ENCODE measurements at regions not wholly inside any gene's neighbourhood (a gene's known extent, or its start where the extent isn't known, plus 50 kb on each side); places are given as distances from the start of the nearest gene placed in this dataset.

DNA sequence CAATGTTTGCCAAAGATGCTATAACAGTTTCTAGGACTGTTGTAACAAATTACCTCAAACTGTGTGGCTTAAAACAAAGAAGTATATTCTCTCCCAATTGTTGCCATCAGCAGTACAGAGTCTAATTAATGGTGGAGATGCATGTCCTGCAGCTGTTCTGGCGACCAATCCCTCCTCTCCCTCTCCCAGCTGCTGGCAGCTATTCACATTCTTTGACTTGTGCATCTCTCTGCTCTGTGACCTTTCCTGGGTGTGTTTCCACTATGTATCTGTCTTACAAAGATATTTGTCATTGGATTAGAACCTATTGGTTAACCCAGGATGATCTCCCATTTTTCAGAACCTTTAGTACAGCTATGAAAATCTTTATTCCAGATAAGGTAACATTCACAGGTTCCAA lies 561.7 kb upstream of the POM121L12 start (continued):
- TF ChIP-seq ZBTB8A (tag by site-specific recombination; IDR thresholded peaks at IDR 0.05) (no peak), ZNF112 (tag by site-specific recombination; IDR thresholded peaks at IDR 0.05) (no peak), BCL11A (tag by site-specific recombination; IDR thresholded peaks at IDR 0.05; ENCODE audit: low read depth) (no peak)

DNA sequence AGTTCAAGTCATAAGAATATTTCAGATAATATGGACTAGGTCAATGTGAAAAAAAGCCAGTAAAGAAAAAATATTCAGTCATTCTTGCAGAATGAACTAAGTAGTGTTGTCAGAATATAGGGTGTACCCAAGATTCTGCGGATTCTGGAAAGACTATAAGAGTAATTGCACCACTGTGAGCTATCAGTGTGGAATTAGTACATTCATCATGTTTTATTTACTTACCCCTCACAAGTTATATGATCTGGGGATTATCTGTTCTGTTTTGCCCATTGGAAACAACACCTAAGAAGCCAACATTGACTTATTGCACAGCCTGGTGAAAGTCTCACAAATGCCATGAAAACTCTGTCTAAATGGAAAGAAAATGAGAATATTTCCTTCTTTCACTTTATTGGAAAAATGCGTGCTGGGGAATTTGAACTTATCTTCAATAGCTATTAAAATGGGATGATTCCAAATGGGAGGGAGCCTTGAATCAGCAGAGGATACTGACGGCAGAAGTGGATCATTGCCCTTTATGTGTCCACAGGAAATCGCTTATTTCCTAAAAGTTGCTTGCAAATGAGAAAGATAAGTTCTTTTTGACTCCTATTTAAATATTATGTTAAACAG lies 563.3 kb upstream of the POM121L12 start:
- CTCF ChIA-PET = no interaction called here
- Histone ChIP-seq H3K27ac (ENCODE audit: extremely low read depth, low read depth, low read length) (no peak overlapping the region), H3K4me1 (ENCODE audit: control insufficient read depth, insufficient read depth, low read length) (no peaks in the 10 kb centered on the region), H3K9me3 (ENCODE audit: control insufficient read depth, insufficient read depth, low read depth, low read length) (no peaks in the 10 kb centered on the region), H3K36me3 (ENCODE audit: control insufficient read depth in 2 of 2, insufficient read depth in 1 of 2, low read length in 2 of 2) (no peaks in the 10 kb centered on the region), H3K4me3 (ENCODE audit: low read depth, low read length) (no peak overlapping the region)
- POLR2A ChIA-PET = no interaction called here
- TF ChIP-seq ZNF677 (tag by site-specific recombination; IDR thresholded peaks at IDR 0.05) (no peak), SCRT1 (tag by site-specific recombination; IDR thresholded peaks at IDR 0.05; ENCODE audit: borderline replicate concordance) (no peak), KLF1 (tag by site-specific recombination; IDR thresholded peaks at IDR 0.05) (no peak), BCL11A (tag by site-specific recombination; IDR thresholded peaks at IDR 0.05; ENCODE audit: low read depth) (no peak), ZNF341 (tag by site-specific recombination; IDR thresholded peaks at IDR 0.05; ENCODE audit: low read depth) (no peak), KLF8 (tag by site-specific recombination; IDR thresholded peaks at IDR 0.05) (no peak)
- TF ChIP-seq, protein P1, sequence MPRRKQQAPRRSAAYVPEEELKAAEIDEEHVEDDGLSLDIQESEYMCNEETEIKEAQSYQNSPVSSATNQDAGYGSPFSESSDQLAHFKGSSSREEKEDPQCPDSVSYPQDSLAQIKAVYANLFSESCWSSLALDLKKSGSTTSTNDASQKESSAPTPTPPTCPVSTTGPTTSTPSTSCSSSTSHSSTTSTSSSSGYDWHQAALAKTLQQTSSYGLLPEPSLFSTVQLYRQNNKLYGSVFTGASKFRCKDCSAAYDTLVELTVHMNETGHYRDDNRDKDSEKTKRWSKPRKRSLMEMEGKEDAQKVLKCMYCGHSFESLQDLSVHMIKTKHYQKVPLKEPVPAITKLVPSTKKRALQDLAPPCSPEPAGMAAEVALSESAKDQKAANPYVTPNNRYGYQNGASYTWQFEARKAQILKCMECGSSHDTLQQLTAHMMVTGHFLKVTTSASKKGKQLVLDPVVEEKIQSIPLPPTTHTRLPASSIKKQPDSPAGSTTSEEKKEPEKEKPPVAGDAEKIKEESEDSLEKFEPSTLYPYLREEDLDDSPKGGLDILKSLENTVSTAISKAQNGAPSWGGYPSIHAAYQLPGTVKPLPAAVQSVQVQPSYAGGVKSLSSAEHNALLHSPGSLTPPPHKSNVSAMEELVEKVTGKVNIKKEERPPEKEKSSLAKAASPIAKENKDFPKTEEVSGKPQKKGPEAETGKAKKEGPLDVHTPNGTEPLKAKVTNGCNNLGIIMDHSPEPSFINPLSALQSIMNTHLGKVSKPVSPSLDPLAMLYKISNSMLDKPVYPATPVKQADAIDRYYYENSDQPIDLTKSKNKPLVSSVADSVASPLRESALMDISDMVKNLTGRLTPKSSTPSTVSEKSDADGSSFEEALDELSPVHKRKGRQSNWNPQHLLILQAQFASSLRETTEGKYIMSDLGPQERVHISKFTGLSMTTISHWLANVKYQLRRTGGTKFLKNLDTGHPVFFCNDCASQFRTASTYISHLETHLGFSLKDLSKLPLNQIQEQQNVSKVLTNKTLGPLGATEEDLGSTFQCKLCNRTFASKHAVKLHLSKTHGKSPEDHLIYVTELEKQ (tag by site-specific recombination; IDR thresholded peaks at IDR 0.05; ENCODE audit: borderline replicate concordance) = no peak
- TF ChIP-seq, protein P2, sequence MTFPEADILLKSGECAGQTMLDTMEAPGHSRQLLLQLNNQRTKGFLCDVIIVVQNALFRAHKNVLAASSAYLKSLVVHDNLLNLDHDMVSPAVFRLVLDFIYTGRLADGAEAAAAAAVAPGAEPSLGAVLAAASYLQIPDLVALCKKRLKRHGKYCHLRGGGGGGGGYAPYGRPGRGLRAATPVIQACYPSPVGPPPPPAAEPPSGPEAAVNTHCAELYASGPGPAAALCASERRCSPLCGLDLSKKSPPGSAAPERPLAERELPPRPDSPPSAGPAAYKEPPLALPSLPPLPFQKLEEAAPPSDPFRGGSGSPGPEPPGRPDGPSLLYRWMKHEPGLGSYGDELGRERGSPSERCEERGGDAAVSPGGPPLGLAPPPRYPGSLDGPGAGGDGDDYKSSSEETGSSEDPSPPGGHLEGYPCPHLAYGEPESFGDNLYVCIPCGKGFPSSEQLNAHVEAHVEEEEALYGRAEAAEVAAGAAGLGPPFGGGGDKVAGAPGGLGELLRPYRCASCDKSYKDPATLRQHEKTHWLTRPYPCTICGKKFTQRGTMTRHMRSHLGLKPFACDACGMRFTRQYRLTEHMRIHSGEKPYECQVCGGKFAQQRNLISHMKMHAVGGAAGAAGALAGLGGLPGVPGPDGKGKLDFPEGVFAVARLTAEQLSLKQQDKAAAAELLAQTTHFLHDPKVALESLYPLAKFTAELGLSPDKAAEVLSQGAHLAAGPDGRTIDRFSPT (tag by site-specific recombination; IDR thresholded peaks at IDR 0.05) = no peak

DNA sequence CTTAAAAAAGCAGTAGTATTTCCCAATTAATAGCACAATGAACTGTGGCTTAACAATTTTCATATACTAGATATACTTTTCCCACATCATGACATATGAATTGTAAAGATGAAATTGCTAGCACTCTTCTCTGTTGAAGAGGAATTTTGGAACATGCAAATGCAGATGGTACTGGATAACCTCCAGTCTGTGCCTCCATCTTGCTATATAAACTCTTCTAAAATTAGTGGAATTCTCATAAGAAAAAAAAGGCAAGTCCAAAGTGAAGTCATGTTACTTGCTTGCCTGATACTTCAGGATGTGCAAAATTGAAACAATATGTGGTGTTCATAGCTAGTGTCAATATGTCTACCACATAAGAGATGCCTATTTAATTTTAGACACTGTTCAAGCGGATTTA lies 570.2 kb upstream of the POM121L12 start:
- no peak overlapping the region for H3K4me3 ChIP-seq (ENCODE audit: low read depth, low read length)
- H3K9me3 ChIP-seq (ENCODE audit: control insufficient read depth, insufficient read depth, low read depth, low read length) = no peaks in the 10 kb centered on the region
- H3K36me3 ChIP-seq (ENCODE audit: control insufficient read depth in 2 of 2, insufficient read depth in 1 of 2, low read length in 2 of 2) = no peaks in the 10 kb centered on the region
- H3K27ac ChIP-seq (ENCODE audit: extremely low read depth, low read depth, low read length) = no peak overlapping the region
- CTCF ChIA-PET = interaction anchor here (1.7 kb wide), 1 partner anchor 20 kb away, joined by 3 read pairs; no protein-coding TSS in a partner anchor
- POLR2A ChIA-PET = no interaction called here
- no peaks in the 10 kb centered on the region for H3K4me1 ChIP-seq (ENCODE audit: control insufficient read depth, insufficient read depth, low read length)
- no peak for TF ChIP-seq OSR2 (tag by site-specific recombination; IDR thresholded peaks at IDR 0.05)
- TF ChIP-seq ZBTB8A (tag by site-specific recombination; IDR thresholded peaks at IDR 0.05) = no peak
- TF ChIP-seq BCL11A (tag by site-specific recombination; IDR thresholded peaks at IDR 0.05; ENCODE audit: low read depth) = no peak
- no peak for TF ChIP-seq MEIS1 (CRISPR knock-in tag; IDR thresholded peaks at IDR 0.05; ENCODE audit: borderline replicate concordance)
- TF ChIP-seq ZBTB48 (tag by site-specific recombination; IDR thresholded peaks at IDR 0.05) = no peak
- TF ChIP-seq FEZF1 (tag by site-specific recombination; IDR thresholded peaks at IDR 0.05) = no peak
- TF ChIP-seq, protein P3, sequence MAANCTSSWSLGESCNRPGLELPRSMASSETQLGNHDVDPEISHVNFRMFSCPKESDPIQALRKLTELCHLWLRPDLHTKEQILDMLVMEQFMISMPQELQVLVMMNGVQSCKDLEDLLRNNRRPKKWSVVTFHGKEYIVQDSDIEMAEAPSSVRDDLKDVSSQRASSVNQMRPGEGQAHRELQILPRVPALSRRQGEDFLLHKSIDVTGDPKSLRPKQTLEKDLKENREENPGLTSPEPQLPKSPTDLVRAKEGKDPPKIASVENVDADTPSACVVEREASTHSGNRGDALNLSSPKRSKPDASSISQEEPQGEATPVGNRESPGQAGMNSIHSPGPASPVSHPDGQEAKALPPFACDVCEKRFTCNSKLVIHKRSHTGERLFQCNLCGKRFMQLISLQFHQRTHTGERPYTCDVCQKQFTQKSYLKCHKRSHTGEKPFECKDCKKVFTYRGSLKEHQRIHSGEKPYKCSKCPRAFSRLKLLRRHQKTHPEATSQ (tag by site-specific recombination; IDR thresholded peaks at IDR 0.05) = no peak
- TF ChIP-seq, protein P4, sequence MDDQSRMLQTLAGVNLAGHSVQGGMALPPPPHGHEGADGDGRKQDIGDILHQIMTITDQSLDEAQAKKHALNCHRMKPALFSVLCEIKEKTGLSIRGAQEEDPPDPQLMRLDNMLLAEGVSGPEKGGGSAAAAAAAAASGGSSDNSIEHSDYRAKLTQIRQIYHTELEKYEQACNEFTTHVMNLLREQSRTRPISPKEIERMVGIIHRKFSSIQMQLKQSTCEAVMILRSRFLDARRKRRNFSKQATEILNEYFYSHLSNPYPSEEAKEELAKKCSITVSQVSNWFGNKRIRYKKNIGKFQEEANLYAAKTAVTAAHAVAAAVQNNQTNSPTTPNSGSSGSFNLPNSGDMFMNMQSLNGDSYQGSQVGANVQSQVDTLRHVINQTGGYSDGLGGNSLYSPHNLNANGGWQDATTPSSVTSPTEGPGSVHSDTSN (CRISPR knock-in tag; IDR thresholded peaks at IDR 0.05) = no peak
- no peak for TF ChIP-seq HOXD13 (CRISPR knock-in tag; IDR thresholded peaks at IDR 0.05; ENCODE audit: borderline replicate concordance)
- TF ChIP-seq ZNF214 (tag by site-specific recombination; IDR thresholded peaks at IDR 0.05; ENCODE audit: borderline replicate concordance) = no peak
- no peak for TF ChIP-seq ZNF514 (tag by site-specific recombination; IDR thresholded peaks at IDR 0.05)
- TF ChIP-seq MYNN (tag by site-specific recombination; IDR thresholded peaks at IDR 0.05; ENCODE audit: borderline replicate concordance) = no peak
- no peak for TF ChIP-seq IKZF3 (tag by site-specific recombination; IDR thresholded peaks at IDR 0.05)
- no peak for TF ChIP-seq ZNF548 (tag by site-specific recombination; IDR thresholded peaks at IDR 0.05)
- no peak for TF ChIP-seq ZNF561 (tag by site-specific recombination; IDR thresholded peaks at IDR 0.05; ENCODE audit: borderline replicate concordance)
- no peak for TF ChIP-seq GLI2 (tag by site-specific recombination; IDR thresholded peaks at IDR 0.05; ENCODE audit: borderline replicate concordance, low read depth)

All from HEK293 (cell line).